WTC11 (cell line): ENCODE measurements at regions not wholly inside any gene's neighbourhood (a gene's known extent, or its start where the extent isn't known, plus 50 kb on each side); places are given as distances from the start of the nearest gene placed in this dataset.

ENCODE experiments used
- ATAC-seq: fragments of 200-7000 bp; cut with Tn5 transposase; 2 replicates; pipeline ENCODE4 v1.10.0; 2021; ENCODE audit warnings: mild to moderate bottlenecking, moderate library complexity
- CTCF ChIA-PET: fragments of 300-600 bp; sonication (Branson Sonifier 250); formaldehyde crosslinking; loops from one replicate; lab custom pipeline; 2021; ENCODE audit warnings: antibody characterized with exemption; lab: Charles Lee
- POLR2A ChIA-PET: fragments of 350-600 bp; sonication (Branson Sonifier 250); formaldehyde crosslinking; loops from one replicate; lab custom pipeline; 2021; ENCODE audit warnings: antibody characterized with exemption; lab: Charles Lee
- DNase-seq: peaks from one replicate; pipeline ENCODE4 v3.0.0; 2021; ENCODE audit warnings: low spot score
- H3K27ac Mint-ChIP-seq: 2 replicates; pipeline ENCODE4 v1.8.0; 2021; ENCODE audit warnings: mixed read lengths
- H3K27me3 Mint-ChIP-seq: 2 replicates; pipeline ENCODE4 v1.8.0; 2021; ENCODE audit warnings: low read depth, mild to moderate bottlenecking, moderate library complexity, mixed read lengths
- H3K36me3 Mint-ChIP-seq: 2 replicates; pipeline ENCODE4 v1.8.0; 2021; ENCODE audit warnings: mixed read lengths
- H3K4me1 Mint-ChIP-seq: 2 replicates; pipeline ENCODE4 v1.8.0; 2022; ENCODE audit warnings: mixed read lengths
- H3K4me3 Mint-ChIP-seq: 2 replicates; pipeline ENCODE4 v1.8.0; 2021; ENCODE audit warnings: mild to moderate bottlenecking, moderate library complexity, mixed read lengths
- H3K9me3 Mint-ChIP-seq: 2 replicates; pipeline ENCODE4 v1.8.0; 2021; ENCODE audit warnings: mixed read lengths
- ATF1 ChIP-seq: sonication (generic); formaldehyde crosslinking; IDR thresholded peaks from 2 replicates; pipeline ENCODE4 v1.8.1; 2023; ENCODE audit warnings: mild to moderate bottlenecking, moderate library complexity, missing genetic modification reagents
- ATF6 ChIP-seq: sonication (generic); formaldehyde crosslinking; IDR thresholded peaks from 2 replicates; pipeline ENCODE4 v1.8.1; 2023; ENCODE audit warnings: mild to moderate bottlenecking, missing genetic modification reagents
- CREM ChIP-seq: sonication (generic); formaldehyde crosslinking; IDR thresholded peaks from 2 replicates; pipeline ENCODE4 v1.8.1; 2022; ENCODE audit warnings: mild to moderate bottlenecking, missing genetic modification reagents, moderate library complexity
- E2F1 ChIP-seq: sonication (generic); formaldehyde crosslinking; IDR thresholded peaks from 2 replicates; pipeline ENCODE4 v1.8.0; 2022; ENCODE audit warnings: mild to moderate bottlenecking, missing genetic modification reagents
- E2F5 ChIP-seq: sonication (generic); formaldehyde crosslinking; IDR thresholded peaks from 2 replicates; pipeline ENCODE4 v1.8.1; 2022; ENCODE audit warnings: mild to moderate bottlenecking, moderate library complexity, missing genetic modification reagents
- ELF4 ChIP-seq: sonication (generic); formaldehyde crosslinking; IDR thresholded peaks from 2 replicates; pipeline ENCODE4 v1.8.1; 2022; ENCODE audit warnings: low read depth, mild to moderate bottlenecking, moderate library complexity, missing genetic modification reagents
- ESRRA ChIP-seq: sonication (generic); formaldehyde crosslinking; IDR thresholded peaks from 2 replicates; pipeline ENCODE4 v1.8.1; 2022; ENCODE audit warnings: mild to moderate bottlenecking, missing genetic modification reagents, borderline replicate concordance
- FOXK1 ChIP-seq: sonication (generic); formaldehyde crosslinking; IDR thresholded peaks from 2 replicates; pipeline ENCODE4 v1.8.0; 2022; ENCODE audit warnings: mild to moderate bottlenecking, moderate library complexity, missing genetic modification reagents
- FOXP1 ChIP-seq: sonication (generic); formaldehyde crosslinking; IDR thresholded peaks from 2 replicates; pipeline ENCODE4 v1.8.0; 2022; ENCODE audit warnings: missing genetic modification reagents, mild to moderate bottlenecking, moderate library complexity, borderline replicate concordance
- FOXP4 ChIP-seq: sonication (generic); formaldehyde crosslinking; IDR thresholded peaks from 2 replicates; pipeline ENCODE4 v1.8.0; 2022; ENCODE audit warnings: mild to moderate bottlenecking, missing genetic modification reagents
- GTF2I ChIP-seq: fragments of 250-450 bp; sonication (Bioruptor Pico); conservative IDR thresholded peaks from 2 replicates; pipeline ENCODE4 v1.4.0; 2021; ENCODE audit warnings: mild to moderate bottlenecking
- IRF2 ChIP-seq: sonication (generic); formaldehyde crosslinking; IDR thresholded peaks from 2 replicates; pipeline ENCODE4 v1.8.0; 2022; ENCODE audit warnings: low read depth, missing genetic modification reagents, borderline replicate concordance
- JAZF1 ChIP-seq: fragments of 250-450 bp; sonication (Bioruptor Pico); IDR thresholded peaks from 2 replicates; pipeline ENCODE4 v1.9.0; 2021; ENCODE audit warnings: moderate library complexity, mild to moderate bottlenecking, inconsistent platforms
- KAT7 ChIP-seq: sonication (generic); formaldehyde crosslinking; IDR thresholded peaks from 2 replicates; pipeline ENCODE4 v1.8.1; 2023; ENCODE audit warnings: missing genetic modification reagents, mild to moderate bottlenecking, borderline replicate concordance
- MAX ChIP-seq: sonication (generic); formaldehyde crosslinking; IDR thresholded peaks from 2 replicates; pipeline ENCODE4 v1.8.0; 2022; ENCODE audit warnings: mild to moderate bottlenecking, missing genetic modification reagents
- NFE2L1 ChIP-seq: sonication (generic); formaldehyde crosslinking; IDR thresholded peaks from 2 replicates; pipeline ENCODE4 v1.8.1; 2023; ENCODE audit warnings: missing genetic modification reagents
- SMAD3 ChIP-seq: sonication (generic); formaldehyde crosslinking; IDR thresholded peaks from 2 replicates; pipeline ENCODE4 v1.8.0; 2022; ENCODE audit warnings: missing genetic modification reagents, mild to moderate bottlenecking, borderline replicate concordance
- TEAD1 ChIP-seq: sonication (generic); formaldehyde crosslinking; IDR thresholded peaks from 2 replicates; pipeline ENCODE4 v1.8.0; 2022; ENCODE audit warnings: mild to moderate bottlenecking, missing genetic modification reagents
- TP53 ChIP-seq: sonication (generic); formaldehyde crosslinking; IDR thresholded peaks from 2 replicates; pipeline ENCODE4 v1.8.1; 2023; ENCODE audit warnings: mild to moderate bottlenecking, missing genetic modification reagents
- USF1 ChIP-seq: sonication (generic); formaldehyde crosslinking; IDR thresholded peaks from 2 replicates; pipeline ENCODE4 v1.8.0; 2022; ENCODE audit warnings: mild to moderate bottlenecking, missing genetic modification reagents
- ZBTB43 ChIP-seq: sonication (generic); formaldehyde crosslinking; IDR thresholded peaks from 2 replicates; pipeline ENCODE4 v1.8.1; 2023; ENCODE audit warnings: mild to moderate bottlenecking, missing genetic modification reagents
- ZNF219 ChIP-seq: sonication (generic); formaldehyde crosslinking; IDR thresholded peaks from 2 replicates; pipeline ENCODE4 v1.8.0; 2023; ENCODE audit warnings: missing genetic modification reagents, mild to moderate bottlenecking, borderline replicate concordance
- ZNF232 ChIP-seq: sonication (generic); formaldehyde crosslinking; IDR thresholded peaks from 2 replicates; pipeline ENCODE4 v1.8.0; 2022; ENCODE audit warnings: mild to moderate bottlenecking, missing genetic modification reagents
- ZNF263 ChIP-seq: sonication (generic); formaldehyde crosslinking; IDR thresholded peaks from 2 replicates; pipeline ENCODE4 v1.8.1; 2022; ENCODE audit warnings: low read depth, mild to moderate bottlenecking, moderate library complexity, missing genetic modification reagents
- ZNF317 ChIP-seq: sonication (generic); formaldehyde crosslinking; IDR thresholded peaks from 2 replicates; pipeline ENCODE4 v1.8.1; 2023; ENCODE audit warnings: low read depth, mild to moderate bottlenecking, moderate library complexity, missing genetic modification reagents, borderline replicate concordance

- H3K9me3 Mint-ChIP-seq = peaks cover 7% of the 10 kb centered on the region
- H3K4me1 Mint-ChIP-seq = no peaks in the 10 kb centered on the region
- ChIA-PET CTCF (no interaction called here), POLR2A (no interaction called here)
- H3K36me3 Mint-ChIP-seq = peaks cover 1% of the 10 kb centered on the region
- DNase-seq (no peak), ATAC-seq (no peak)
- H3K4me3 Mint-ChIP-seq = no peak overlapping the region
- no peaks in the 10 kb centered on the region for H3K27me3 Mint-ChIP-seq
- TF ChIP-seq ATF6 (CRISPR knock-in tag) (no peak), TP53 (no peak), ESRRA (CRISPR knock-in tag) (no peak), NFE2L1 (CRISPR knock-in tag) (no peak), ZNF232 (CRISPR knock-in tag) (no peak), E2F5 (CRISPR knock-in tag) (no peak), ATF1 (CRISPR knock-in tag) (no peak), USF1 (CRISPR knock-in tag) (no peak), FOXP4 (CRISPR knock-in tag) (no peak), CREM (CRISPR knock-in tag) (no peak), JAZF1 (CRISPR knock-in tag) (no peak), SMAD3 (CRISPR knock-in tag) (no peak), FOXP1 (CRISPR knock-in tag) (no peak)
- H3K27ac Mint-ChIP-seq = no peak overlapping the region
These were observed 269.9 kb downstream of the RCHY1 start for GRCh38 chr4:75244325-75244724.

GRCh38 chr4:75243570-75243969 is 270.6 kb downstream of the RCHY1 start:
- Mint-ChIP-seq H3K36me3 (peaks cover 5% of the 10 kb centered on the region), H3K4me1 (no peaks in the 10 kb centered on the region), H3K27ac (no peak overlapping the region), H3K4me3 (no peak overlapping the region), H3K9me3 (peaks cover 14% of the 10 kb centered on the region), H3K27me3 (no peaks in the 10 kb centered on the region)
- DNase-seq (no peak), ATAC-seq (no peak)
- POLR2A ChIA-PET = no interaction called here
- CTCF ChIA-PET = no interaction called here
- no peak for TF ChIP-seq E2F1 (CRISPR knock-in tag)
- TF ChIP-seq KAT7 (CRISPR knock-in tag) = no peak
- TF ChIP-seq ZNF263 (CRISPR knock-in tag) = no peak
- no peak for TF ChIP-seq GTF2I
- no peak for TF ChIP-seq ZNF219 (CRISPR knock-in tag)
- TF ChIP-seq ZNF232 (CRISPR knock-in tag) = no peak
- no peak for TF ChIP-seq ZNF317 (CRISPR knock-in tag)
- TF ChIP-seq FOXP4 (CRISPR knock-in tag) = no peak
- no peak for TF ChIP-seq ELF4 (CRISPR knock-in tag)
- no peak for TF ChIP-seq ESRRA (CRISPR knock-in tag)
- no peak for TF ChIP-seq TEAD1
- no peak for TF ChIP-seq MAX (CRISPR knock-in tag)
- TF ChIP-seq FOXK1 = no peak
- TF ChIP-seq IRF2 = no peak
- no peak for TF ChIP-seq ZBTB43 (CRISPR knock-in tag)
